Type B pancreatic cell (in vitro differentiated cells): ENCODE measurements at regions not wholly inside any gene's neighbourhood (a gene's known extent, or its start where the extent isn't known, plus 50 kb on each side); places are given as distances from the start of the nearest gene placed in this dataset. TPM values are rescaled to one million over a fixed set of nuclear protein-coding genes. Genes with fewer than 3 reads are reported as not detected.
"Not testable (repeated sequence)": the region's sequence is repeated elsewhere in the genome, so short reads cannot be mapped to it uniquely, and the experiment has no call there.

Experiments
- DNase-seq: peaks from one replicate; pipeline ENCODE4 v3.0.0; 2021; ENCODE audit warnings: mixed read lengths; ENCODE audit not compliant: unreplicated experiment; ENCODE audit errors: extremely low spot score
- H3K27ac Mint-ChIP-seq: 2 replicates; pipeline ENCODE4 v1.8.0; 2021; ENCODE audit warnings: mild to moderate bottlenecking, mixed read lengths
- H3K27me3 Mint-ChIP-seq: 2 replicates; pipeline ENCODE4 v1.8.0; 2021; ENCODE audit warnings: mixed read lengths
- H3K36me3 Mint-ChIP-seq: 2 replicates; pipeline ENCODE4 v1.8.0; 2021; ENCODE audit warnings: mixed read lengths
- H3K4me1 Mint-ChIP-seq: one replicate; pipeline ENCODE4 v1.8.0; 2021; ENCODE audit warnings: mixed read lengths; ENCODE audit not compliant: unreplicated experiment
- H3K4me3 Mint-ChIP-seq: 2 replicates; pipeline ENCODE4 v1.8.0; 2021; ENCODE audit warnings: mild to moderate bottlenecking, mixed read lengths
- H3K9me3 Mint-ChIP-seq: 2 replicates; pipeline ENCODE4 v1.8.0; 2021; ENCODE audit warnings: mixed read lengths
- microRNA-seq: library from miRNA; unstranded; fragments of <30 nt; microRNA quantifications from one replicate; pipeline ENCODE4, GENCODE V29; 2020

DNA sequence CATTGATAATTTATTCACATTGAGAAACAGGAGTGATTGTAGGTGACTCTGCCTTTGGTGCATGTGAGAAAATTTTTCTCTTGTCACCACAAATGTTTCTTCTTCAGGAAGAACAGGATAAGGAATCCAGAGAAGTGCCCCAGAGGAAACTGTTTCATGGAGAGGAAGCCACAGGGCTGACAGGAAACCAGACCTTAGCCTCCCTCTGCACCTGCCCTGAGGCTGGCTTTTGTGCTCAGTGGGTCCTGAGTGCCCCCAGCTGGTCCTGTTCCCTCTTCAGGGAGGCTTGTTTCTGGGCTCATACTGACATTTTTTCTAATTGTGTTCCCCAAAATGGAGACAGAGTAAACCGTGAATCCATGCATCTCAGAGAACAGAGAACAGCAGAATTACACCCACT is 135.8 kb upstream of the POTEB2 start:
- not testable (repeated sequence) for H3K36me3 Mint-ChIP-seq, H3K4me3 Mint-ChIP-seq, DNase-seq, H3K9me3 Mint-ChIP-seq, H3K27me3 Mint-ChIP-seq, H3K27ac Mint-ChIP-seq, H3K4me1 Mint-ChIP-seq

DNA sequence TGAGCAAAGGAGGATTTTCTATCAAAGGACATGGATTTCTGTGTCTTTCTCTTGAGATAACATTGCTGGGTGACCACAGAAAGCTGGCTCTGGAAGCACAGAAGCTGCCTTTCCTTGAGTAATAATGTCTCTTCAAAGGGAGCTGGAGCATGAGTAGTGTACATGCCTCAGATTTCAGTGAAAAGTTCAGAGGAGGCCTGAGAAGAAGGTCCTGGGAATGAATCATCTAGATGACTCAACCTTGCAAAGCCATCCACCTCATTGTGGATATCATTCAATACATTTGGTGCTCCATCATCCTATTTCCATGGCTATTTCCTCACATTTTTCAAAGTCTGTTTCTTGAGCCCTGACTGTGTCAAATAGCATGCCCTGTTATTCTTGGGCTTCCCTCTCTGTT is 125.6 kb upstream of the POTEB2 start:
- not testable (repeated sequence) for H3K9me3 Mint-ChIP-seq, H3K4me1 Mint-ChIP-seq, H3K4me3 Mint-ChIP-seq, H3K36me3 Mint-ChIP-seq, DNase-seq, H3K27me3 Mint-ChIP-seq, H3K27ac Mint-ChIP-seq

DNA sequence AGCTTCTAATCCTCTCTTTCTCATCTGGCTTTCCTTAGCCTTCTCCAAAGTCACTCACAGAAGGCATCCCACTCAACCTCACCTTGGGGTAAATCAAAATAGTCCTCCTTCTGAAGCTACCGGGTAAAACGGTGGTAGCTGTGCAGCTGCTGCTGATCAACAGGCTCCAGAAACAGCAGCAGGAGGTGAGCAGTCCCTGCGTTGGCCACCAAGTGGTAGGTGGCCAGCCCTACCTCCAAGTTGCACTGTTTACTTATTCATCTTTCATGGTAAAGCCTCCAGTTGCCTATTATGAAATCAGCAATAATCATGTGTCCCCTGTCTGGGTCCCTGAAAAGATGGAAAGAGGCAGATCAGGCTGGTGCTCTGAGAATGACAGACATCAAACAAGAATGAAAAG is 125.1 kb upstream of the POTEB2 start:
- not testable (repeated sequence) for H3K27ac Mint-ChIP-seq, H3K27me3 Mint-ChIP-seq, H3K36me3 Mint-ChIP-seq, H3K4me1 Mint-ChIP-seq, H3K9me3 Mint-ChIP-seq, H3K4me3 Mint-ChIP-seq
- DNase-seq = peak; percentile 22

DNA sequence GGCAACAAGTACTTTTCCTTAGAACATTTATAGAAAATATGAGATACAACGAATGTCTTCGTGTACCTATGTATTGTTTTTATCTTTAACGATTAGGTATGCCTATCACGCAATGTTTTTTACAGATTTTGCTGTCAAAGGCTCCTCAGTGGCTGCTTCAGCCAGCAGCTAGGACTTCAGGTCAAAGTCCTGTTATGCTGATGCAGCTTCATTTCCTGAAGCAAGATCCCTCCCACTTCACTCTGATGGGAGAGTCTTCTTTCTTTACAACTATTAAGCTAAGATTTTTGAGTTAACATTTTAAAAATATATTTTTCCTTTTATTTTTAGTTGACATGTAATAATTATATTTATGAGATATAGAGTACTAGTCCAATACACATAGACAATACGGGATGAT is 120.7 kb upstream of the POTEB2 start:
- H3K27me3 Mint-ChIP-seq, H3K4me3 Mint-ChIP-seq, H3K27ac Mint-ChIP-seq, H3K9me3 Mint-ChIP-seq, H3K4me1 Mint-ChIP-seq, H3K36me3 Mint-ChIP-seq, DNase-seq: not testable (repeated sequence)

DNA sequence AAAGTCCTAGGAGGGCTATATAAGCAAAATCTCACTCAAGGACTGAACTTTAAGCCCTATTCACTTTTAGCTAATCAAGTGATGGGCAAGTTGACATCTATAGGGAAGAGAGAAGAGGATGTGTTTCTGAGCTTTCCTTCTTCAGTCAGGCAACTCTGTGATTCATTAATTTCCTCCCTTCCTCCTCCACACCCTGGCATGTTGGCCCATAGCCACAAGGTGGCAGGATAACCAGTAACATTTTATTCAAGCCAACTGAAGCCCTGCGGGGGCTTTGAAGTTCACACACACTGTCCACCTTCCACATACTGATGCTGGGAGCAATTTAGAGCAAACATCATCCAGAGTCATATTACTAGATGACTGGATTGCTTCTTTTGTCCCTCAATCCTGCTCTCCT is 111.9 kb upstream of the POTEB2 start:
- H3K36me3 Mint-ChIP-seq, H3K4me3 Mint-ChIP-seq, DNase-seq, H3K27ac Mint-ChIP-seq, H3K27me3 Mint-ChIP-seq, H3K4me1 Mint-ChIP-seq, H3K9me3 Mint-ChIP-seq: not testable (repeated sequence)

DNA sequence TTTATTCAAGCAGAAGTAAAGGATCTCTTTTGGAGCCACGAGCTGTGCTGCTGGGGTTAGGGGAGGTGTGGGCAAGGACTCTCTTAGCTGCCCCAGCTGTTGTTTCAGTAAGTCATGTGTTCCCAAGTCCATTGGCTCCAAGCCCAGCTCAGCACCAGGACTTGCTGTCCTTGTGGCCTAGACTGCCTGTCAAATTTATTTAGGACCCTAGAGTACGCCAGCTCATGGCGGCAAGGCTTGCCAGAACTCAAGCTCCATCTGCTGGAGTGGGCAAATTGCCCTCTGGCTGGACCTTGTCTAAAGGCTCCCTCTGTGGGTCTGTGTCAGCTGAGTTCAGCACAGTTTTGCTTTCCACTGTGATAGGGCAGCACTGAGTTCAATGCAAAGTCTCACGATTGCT is 106.6 kb upstream of the POTEB2 start:
- not testable (repeated sequence) for H3K4me3 Mint-ChIP-seq, H3K27me3 Mint-ChIP-seq, H3K9me3 Mint-ChIP-seq, H3K27ac Mint-ChIP-seq, DNase-seq, H3K36me3 Mint-ChIP-seq, H3K4me1 Mint-ChIP-seq

DNA sequence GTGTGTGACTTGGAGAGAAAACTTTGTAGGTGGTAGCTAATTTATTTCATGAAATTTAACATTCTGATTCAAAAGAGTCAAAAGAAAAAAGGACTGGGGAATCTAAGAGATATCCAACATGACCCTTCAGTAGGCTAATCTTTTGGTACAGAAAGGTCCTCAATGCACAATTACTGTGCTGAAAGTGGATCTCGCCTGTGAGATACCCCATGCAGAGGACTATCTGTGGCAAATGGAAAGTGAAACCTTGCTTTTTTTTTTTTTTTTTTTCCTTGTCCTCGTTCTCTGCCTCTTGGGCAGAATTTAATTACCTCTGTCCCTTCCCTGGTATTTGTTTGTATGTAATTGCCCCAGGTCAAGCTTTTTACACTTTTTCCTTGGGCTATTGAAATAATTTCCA is 93.2 kb upstream of the POTEB2 start:
- not testable (repeated sequence) for DNase-seq, H3K27ac Mint-ChIP-seq, H3K27me3 Mint-ChIP-seq, H3K4me1 Mint-ChIP-seq, H3K4me3 Mint-ChIP-seq, H3K9me3 Mint-ChIP-seq, H3K36me3 Mint-ChIP-seq

DNA sequence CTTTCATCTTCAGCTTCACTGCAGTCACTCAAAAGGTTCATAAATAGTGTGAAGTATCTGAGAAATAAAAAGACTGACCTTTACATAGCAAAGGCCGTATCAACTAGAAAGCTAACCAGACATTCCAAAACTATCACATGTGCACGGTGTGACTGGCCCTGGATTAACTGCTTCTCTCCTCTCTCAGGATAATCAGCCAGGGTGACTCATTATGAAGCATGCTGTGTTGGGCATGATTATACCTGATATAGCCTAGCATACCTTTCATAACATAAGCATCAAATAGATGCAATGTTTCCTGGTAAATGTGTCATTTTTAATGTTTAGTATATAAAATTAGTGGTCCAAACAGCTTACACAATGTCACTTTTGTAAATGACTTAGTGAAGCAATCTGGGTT is 63.2 kb upstream of the POTEB2 start:
- H3K9me3 Mint-ChIP-seq, H3K4me1 Mint-ChIP-seq, DNase-seq, H3K4me3 Mint-ChIP-seq, H3K36me3 Mint-ChIP-seq, H3K27ac Mint-ChIP-seq, H3K27me3 Mint-ChIP-seq: not testable (repeated sequence)

Small RNA genes lying in the stretch of these regions (microRNA-seq; reads per million reads assigned to microRNA genes)
- not detected for gene MIR5701-1
